Activated naive CD8-positive, alpha-beta T cell treated with anti-CD3 and anti-CD28 coated beads, Interleukin-2, amount 10 ng/mL, durations not matched to agents 7 days and 5 days (primary cell): ENCODE measurements at regions not wholly inside any gene's neighbourhood (a gene's known extent, or its start where the extent isn't known, plus 50 kb on each side); places are given as distances from the start of the nearest gene placed in this dataset.
A peak's percentile ranks its signal among the peaks of the same experiment; 100 is the strongest.

Experiments
- ATAC-seq: fragments of 150-1000 bp; cut with Tn5 transposase; one replicate; pipeline ENCODE4 v1.10.0; 2021; ENCODE audit warnings: low read depth, moderate library complexity
- POLR2A ChIA-PET: fragments of 350-600 bp; sonication (Branson Sonifier 250); formaldehyde crosslinking; loops from one replicate; lab custom pipeline; 2021; ENCODE audit warnings: antibody characterized with exemption; lab: Charles Lee
- DNase-seq: peaks from one replicate; pipeline ENCODE4 v3.0.0; 2021
- H3K27ac Mint-ChIP-seq: one replicate; pipeline ENCODE4 v1.8.0; 2022; ENCODE audit warnings: mild to moderate bottlenecking, mixed read lengths
- H3K27me3 Mint-ChIP-seq: one replicate; pipeline ENCODE4 v1.8.0; 2022; ENCODE audit warnings: mild to moderate bottlenecking, moderate library complexity, mixed read lengths
- H3K36me3 Mint-ChIP-seq: one replicate; pipeline ENCODE4 v1.8.0; 2021; ENCODE audit warnings: mild to moderate bottlenecking, mixed read lengths
- H3K4me1 Mint-ChIP-seq: one replicate; pipeline ENCODE4 v1.8.0; 2021; ENCODE audit warnings: mixed read lengths
- H3K4me3 Mint-ChIP-seq: one replicate; pipeline ENCODE4 v1.8.0; 2022; ENCODE audit warnings: mild to moderate bottlenecking, moderate library complexity, mixed read lengths
- H3K9me3 Mint-ChIP-seq: one replicate; pipeline ENCODE4 v1.8.0; 2021; ENCODE audit warnings: mixed read lengths

DNA sequence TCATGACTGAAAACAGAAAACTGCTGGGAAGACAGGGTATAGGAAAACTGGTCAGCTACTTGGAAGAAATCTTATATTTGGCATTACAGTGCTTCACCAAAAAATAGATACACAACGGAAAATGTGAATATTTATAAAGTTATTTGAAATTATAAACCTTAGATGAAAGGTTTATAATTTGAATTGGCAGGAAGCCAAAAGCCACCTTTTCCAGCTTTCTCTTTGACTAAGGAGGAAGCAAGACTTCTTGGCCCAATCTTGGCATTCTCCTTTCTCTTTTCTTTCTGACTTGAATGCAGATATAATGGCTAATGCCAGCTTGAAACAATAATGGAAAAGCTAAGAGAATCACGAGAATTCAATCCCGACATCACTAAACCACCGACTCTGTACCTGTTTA is 196.5 kb upstream of the PIK3C3 start:
- POLR2A ChIA-PET: no interaction called here
- Mint-ChIP-seq H3K4me1 (no peaks in the 10 kb centered on the region), H3K27ac (no peak overlapping the region), H3K9me3 (no peaks in the 10 kb centered on the region), H3K4me3 (no peak overlapping the region), H3K36me3 (no peaks in the 10 kb centered on the region), H3K27me3 (no peaks in the 10 kb centered on the region)
- ATAC-seq: no peak
- no peak for DNase-seq

DNA sequence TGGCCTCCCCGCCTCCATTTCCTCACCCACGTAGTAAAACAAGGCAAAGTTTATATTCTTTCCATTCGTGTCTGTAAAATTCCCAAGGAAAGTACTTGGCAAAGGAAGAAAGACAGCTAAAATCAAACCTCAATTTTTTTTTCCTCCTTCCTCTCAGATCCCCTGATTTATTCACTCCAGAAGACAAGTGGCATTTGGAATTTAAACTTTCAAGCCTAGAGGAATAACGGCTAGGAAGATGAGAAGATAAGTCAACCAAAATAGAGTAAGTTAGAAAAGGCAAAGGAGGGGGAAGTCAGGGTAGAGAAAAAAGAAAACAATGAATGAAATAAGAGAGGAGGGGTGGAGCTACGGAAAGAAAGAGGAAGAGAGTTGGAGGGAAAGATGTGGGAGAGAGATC is 198.9 kb upstream of the PIK3C3 start:
- no peak for ATAC-seq
- H3K27ac Mint-ChIP-seq: no peak overlapping the region
- H3K4me1 Mint-ChIP-seq: no peaks in the 10 kb centered on the region
- H3K36me3 Mint-ChIP-seq: no peaks in the 10 kb centered on the region
- POLR2A ChIA-PET: no interaction called here
- no peaks in the 10 kb centered on the region for H3K27me3 Mint-ChIP-seq
- no peak overlapping the region for H3K4me3 Mint-ChIP-seq
- H3K9me3 Mint-ChIP-seq: no peaks in the 10 kb centered on the region
- no peak for DNase-seq

DNA sequence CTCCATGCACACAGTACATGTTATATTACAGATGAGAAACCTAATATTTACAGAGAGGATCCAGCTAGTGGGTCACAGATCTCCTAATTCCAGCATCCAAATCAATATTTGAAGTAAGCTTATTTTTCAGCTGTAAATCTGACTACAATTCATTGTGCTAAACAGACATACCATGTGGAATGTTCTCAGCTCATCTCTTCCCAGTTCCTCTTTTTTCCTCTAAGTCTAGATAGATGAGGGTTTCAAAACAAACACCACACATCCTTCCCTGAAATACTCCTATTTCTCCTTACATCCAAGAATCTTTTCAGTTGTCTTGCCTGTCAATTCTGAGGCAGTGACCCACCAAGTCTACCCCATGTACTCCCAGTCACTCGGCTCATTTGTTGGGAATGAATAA is 200.7 kb upstream of the PIK3C3 start:
- Mint-ChIP-seq H3K36me3 (no peaks in the 10 kb centered on the region), H3K4me3 (no peak overlapping the region), H3K27ac (no peak overlapping the region), H3K27me3 (no peaks in the 10 kb centered on the region), H3K4me1 (no peaks in the 10 kb centered on the region), H3K9me3 (no peaks in the 10 kb centered on the region)
- ATAC-seq (no peak), DNase-seq (no peak)
- POLR2A ChIA-PET: no interaction called here

DNA sequence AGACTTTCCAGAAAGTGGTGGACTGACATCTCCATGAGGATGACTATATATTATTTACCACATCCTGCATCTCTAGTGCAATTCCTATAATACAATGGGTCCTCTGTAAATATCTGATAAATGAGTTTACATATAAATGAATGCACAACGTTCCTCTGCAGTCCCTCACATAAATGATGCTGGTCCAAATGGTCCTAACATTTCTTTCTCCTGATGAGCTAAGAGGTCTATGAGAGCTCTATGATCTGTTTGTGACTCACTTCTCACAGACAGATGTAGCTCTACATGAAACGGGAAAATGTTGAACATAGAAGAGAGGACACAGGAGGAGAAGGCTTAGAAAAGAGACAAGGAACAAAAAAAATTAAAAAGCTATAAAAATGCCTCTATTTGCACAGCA is 201.2 kb upstream of the PIK3C3 start:
- Mint-ChIP-seq H3K4me1 (no peaks in the 10 kb centered on the region), H3K27ac (no peak overlapping the region), H3K27me3 (no peaks in the 10 kb centered on the region), H3K4me3 (no peak overlapping the region), H3K9me3 (no peaks in the 10 kb centered on the region), H3K36me3 (no peaks in the 10 kb centered on the region)
- DNase-seq (no peak), ATAC-seq (no peak)
- POLR2A ChIA-PET: no interaction called here

DNA sequence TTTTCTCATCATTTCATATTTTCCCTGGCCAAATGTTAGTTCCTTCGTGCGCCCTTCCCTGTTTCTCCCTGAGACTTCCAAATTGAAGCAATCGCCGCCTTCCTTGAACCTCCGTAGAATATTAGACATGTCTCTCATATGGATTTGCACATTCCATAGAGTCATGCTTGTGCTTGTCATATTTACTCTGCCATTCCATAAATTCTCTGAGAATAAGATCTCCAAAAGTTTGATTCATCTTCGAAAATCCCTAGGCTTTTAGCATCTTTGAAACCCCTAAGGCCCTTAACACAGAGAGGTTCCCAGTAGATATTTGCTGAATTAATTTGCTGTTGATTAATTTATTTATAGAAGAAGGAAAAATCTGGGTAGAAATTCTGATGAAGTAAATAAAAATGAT is 202.2 kb upstream of the PIK3C3 start:
- Mint-ChIP-seq H3K36me3 (no peaks in the 10 kb centered on the region), H3K9me3 (no peaks in the 10 kb centered on the region), H3K27ac (no peak overlapping the region), H3K4me3 (no peak overlapping the region), H3K4me1 (no peaks in the 10 kb centered on the region), H3K27me3 (no peaks in the 10 kb centered on the region)
- ATAC-seq (no peak), DNase-seq (no peak)
- POLR2A ChIA-PET: no interaction called here

DNA sequence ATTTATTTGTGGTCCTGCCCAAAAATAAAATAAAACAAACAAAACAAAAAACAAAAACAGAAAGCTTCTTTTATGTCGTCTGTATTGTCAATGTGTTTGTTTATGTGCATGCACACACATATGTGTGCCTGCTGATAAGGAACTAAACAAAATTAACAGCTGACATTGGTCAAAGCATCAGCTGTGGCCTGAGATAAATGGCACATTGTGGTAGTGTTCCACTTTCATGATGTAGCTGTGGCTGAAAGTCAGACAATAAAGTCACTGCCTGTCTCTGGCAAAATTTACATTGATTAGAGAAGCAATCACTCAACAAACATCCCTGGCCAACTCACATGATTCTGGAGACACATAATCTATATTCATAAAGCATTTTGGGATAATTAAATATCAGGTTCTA is 203.4 kb upstream of the PIK3C3 start:
- no peak overlapping the region for H3K4me3 Mint-ChIP-seq
- no peaks in the 10 kb centered on the region for H3K4me1 Mint-ChIP-seq
- no peak overlapping the region for H3K27ac Mint-ChIP-seq
- no peaks in the 10 kb centered on the region for H3K9me3 Mint-ChIP-seq
- no peaks in the 10 kb centered on the region for H3K36me3 Mint-ChIP-seq
- POLR2A ChIA-PET: no interaction called here
- no peaks in the 10 kb centered on the region for H3K27me3 Mint-ChIP-seq
- ATAC-seq: no peak
- no peak for DNase-seq

DNA sequence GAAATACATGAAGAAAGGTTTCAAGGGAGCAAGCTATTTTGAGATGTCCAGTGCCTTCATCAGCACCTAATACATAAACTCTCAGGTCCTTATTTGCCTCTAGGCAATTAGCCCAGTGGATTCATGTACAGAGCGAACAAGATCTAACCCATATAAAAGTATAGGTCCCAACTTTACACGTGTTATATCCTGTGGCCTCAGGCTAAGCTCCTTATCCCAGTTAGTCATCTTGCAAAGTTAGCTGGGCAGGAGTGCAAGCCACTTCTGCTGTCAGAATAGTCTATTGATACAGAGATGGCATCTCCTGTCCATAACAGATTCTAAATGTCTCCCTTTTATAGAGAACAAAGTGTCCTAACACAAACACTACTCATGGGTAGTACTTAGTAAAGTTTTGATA is 203.9 kb upstream of the PIK3C3 start:
- no peaks in the 10 kb centered on the region for H3K4me1 Mint-ChIP-seq
- no peaks in the 10 kb centered on the region for H3K27me3 Mint-ChIP-seq
- ATAC-seq: no peak
- DNase-seq: no peak
- no peaks in the 10 kb centered on the region for H3K36me3 Mint-ChIP-seq
- POLR2A ChIA-PET: no interaction called here
- no peaks in the 10 kb centered on the region for H3K9me3 Mint-ChIP-seq
- no peak overlapping the region for H3K4me3 Mint-ChIP-seq
- H3K27ac Mint-ChIP-seq: no peak overlapping the region

DNA sequence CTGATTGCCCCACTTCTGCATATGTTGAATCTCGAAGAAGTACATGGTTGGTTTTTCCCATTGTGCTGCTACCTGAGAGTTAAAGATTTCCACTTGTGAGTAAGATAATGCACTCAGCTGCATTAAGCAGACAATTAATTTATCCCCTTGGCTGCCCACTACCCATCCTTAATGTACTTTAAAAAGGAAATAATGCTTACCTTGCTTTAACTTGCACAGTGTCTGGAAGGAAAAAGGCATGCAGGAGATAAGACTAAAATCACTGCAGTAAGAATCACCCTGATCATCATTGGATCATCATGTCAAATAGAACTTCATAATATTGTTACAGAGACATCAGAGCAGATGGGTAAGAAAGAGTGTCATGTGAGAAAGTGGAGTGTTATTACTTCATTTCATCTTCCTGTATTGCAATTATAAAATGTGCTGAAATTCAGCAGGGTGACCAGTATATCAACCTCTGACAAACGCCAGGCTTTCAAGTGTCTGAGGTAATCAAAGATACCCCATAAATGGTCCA is 207.3 kb upstream of the PIK3C3 start:
- Mint-ChIP-seq H3K36me3 (no peaks in the 10 kb centered on the region), H3K4me3 (no peak overlapping the region), H3K4me1 (no peaks in the 10 kb centered on the region), H3K27me3 (no peaks in the 10 kb centered on the region), H3K9me3 (no peaks in the 10 kb centered on the region), H3K27ac (no peak overlapping the region)
- no peak for ATAC-seq
- POLR2A ChIA-PET: no interaction called here
- no peak for DNase-seq

DNA sequence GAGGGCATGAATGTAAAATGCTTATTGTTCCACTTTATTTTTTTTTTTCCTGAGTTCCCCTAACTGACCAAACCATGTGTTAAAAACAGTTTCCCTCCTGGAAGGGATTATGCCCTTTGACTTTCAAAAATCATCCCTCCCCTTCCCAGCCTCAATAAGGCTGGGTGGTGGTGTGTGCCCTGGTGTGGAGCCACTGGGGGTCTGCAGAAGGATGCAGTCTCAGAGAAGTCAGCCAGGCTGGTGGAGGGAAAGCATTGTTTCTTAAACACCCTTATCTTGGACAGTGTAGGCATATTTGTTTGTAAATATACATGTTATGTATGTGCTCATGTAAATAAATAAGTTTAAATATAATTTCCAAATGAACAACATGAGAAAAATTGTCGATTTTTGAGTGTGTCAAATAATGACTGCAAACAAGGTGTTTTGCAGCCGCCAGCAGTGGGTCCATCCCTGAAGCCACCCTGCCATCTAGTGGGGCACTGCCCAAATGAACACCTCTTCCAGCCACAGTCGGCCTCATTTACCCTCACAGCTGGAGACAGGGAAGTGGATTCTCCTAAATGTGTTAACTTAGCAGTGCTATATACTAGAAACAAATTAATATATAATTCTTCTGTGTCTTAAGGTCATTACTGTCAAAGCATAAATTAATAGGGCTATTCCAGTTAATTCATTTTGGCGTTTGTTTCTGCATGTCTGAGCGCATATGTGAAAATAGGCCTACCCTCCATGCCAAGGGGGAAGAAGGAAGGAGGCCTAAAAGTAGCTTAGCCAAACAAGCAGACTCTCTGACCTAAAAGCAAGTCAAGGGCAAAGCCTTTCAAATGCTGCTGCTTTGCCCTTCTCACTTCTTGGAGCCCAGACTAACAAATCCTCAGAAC is 209.6 kb upstream of the PIK3C3 start:
- no peak overlapping the region for H3K4me3 Mint-ChIP-seq
- H3K36me3 Mint-ChIP-seq: no peaks in the 10 kb centered on the region
- peak; percentile 28 for DNase-seq
- no peaks in the 10 kb centered on the region for H3K27me3 Mint-ChIP-seq
- ATAC-seq: no peak
- no peaks in the 10 kb centered on the region for H3K9me3 Mint-ChIP-seq
- H3K27ac Mint-ChIP-seq: no peak overlapping the region
- no peaks in the 10 kb centered on the region for H3K4me1 Mint-ChIP-seq
- POLR2A ChIA-PET: no interaction called here

DNA sequence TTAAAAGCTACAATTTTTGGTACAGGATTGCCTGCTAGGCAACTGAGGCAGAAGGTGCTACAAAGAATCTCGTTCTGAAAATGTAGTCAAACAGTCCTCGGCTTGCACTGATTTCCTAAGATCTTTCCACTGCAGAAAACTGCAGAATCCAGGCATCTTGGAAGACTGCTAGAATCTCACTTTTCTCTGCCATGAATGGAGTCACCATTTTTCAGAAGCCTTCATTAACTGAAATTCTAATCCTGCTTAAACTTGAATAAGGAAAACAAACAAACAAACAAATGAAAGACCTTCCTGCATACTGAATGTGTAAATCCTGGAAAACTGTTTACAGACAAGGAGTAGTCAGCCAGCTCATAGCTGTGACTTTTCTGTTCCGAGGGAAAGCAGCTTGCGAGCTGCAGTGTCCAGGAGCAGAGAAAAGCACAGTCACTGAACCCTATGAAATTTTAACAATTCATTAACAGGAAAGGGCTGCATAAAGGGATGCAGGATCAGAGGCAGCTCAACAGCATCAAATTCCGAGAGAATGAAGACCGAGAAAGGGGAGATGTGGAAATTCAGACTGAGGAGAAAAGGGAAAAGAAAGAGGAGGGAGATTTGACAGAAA is 210.5 kb upstream of the PIK3C3 start:
- H3K9me3 Mint-ChIP-seq: no peaks in the 10 kb centered on the region
- H3K27me3 Mint-ChIP-seq: no peaks in the 10 kb centered on the region
- H3K27ac Mint-ChIP-seq: no peak overlapping the region
- no peak overlapping the region for H3K4me3 Mint-ChIP-seq
- no peaks in the 10 kb centered on the region for H3K4me1 Mint-ChIP-seq
- H3K36me3 Mint-ChIP-seq: no peaks in the 10 kb centered on the region
- no peak for ATAC-seq
- POLR2A ChIA-PET: no interaction called here
- no peak for DNase-seq

DNA sequence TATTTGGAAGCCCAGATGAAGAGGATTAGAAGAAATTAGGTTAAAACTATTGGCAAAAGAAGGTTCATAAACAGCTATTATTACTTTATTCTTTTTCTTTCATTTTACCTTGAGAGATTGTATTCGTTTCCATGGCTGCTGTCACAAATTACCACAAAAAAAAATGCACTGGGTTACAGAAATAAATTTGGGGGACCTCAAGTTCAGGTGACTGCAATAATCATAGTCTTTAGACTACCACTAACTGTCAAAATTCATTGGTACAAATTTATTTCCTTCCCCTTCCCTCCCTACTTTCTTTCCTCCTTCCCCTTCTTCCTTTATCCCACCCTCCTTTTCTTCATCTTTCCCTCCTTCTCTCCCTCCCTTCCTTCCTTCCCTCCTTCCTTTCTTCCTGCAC is 217.8 kb upstream of the PIK3C3 start:
- POLR2A ChIA-PET: no interaction called here
- Mint-ChIP-seq H3K4me3 (no peak overlapping the region), H3K9me3 (no peaks in the 10 kb centered on the region), H3K4me1 (no peaks in the 10 kb centered on the region), H3K36me3 (no peaks in the 10 kb centered on the region), H3K27ac (no peak overlapping the region), H3K27me3 (no peaks in the 10 kb centered on the region)
- DNase-seq: no peak
- ATAC-seq: no peak

DNA sequence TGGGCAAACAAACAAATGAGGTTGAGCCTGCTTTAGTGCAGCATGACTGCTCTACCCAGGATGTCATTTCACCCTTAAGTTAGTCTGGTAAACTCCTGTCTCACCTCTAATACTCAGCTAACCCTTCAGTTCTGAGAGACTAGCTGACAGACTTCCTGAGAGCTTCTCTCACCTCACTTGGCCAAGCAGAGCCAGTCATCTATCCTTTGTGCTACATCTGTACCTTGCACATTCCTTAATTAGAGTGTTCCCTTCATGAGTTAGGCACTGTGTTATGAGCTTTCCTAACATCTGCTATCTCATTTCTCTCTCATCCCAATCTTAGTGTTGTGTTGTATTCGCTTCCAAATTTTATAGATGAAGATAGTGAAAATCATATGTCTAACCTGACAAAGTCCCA is 220.1 kb upstream of the PIK3C3 start:
- Mint-ChIP-seq H3K36me3 (no peaks in the 10 kb centered on the region), H3K4me3 (no peak overlapping the region), H3K27me3 (no peaks in the 10 kb centered on the region), H3K9me3 (no peaks in the 10 kb centered on the region), H3K27ac (no peak overlapping the region), H3K4me1 (no peaks in the 10 kb centered on the region)
- POLR2A ChIA-PET: no interaction called here
- no peak for DNase-seq
- ATAC-seq: no peak

DNA sequence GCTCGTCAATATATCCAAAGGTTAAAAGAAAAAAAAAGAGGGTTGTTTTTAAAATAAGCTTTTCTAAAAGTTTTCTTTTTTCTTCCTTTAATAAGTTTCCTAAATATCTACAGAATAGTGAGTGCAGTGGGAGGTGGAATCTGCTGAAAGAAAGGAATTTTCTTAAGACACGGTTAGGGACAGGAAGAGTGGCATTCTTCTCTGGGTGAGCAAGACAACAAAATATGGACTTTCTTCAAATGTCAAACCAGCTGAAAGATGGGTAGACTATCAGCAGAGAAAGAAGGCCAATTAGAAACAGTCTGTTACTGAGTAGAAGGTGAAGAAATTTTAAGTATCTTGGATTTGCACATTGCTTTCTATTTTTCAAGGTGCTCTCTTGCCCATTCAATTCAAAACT is 222.7 kb upstream of the PIK3C3 start:
- Mint-ChIP-seq H3K36me3 (no peaks in the 10 kb centered on the region), H3K9me3 (no peaks in the 10 kb centered on the region), H3K4me1 (no peaks in the 10 kb centered on the region), H3K27me3 (no peaks in the 10 kb centered on the region), H3K4me3 (no peak overlapping the region), H3K27ac (no peak overlapping the region)
- DNase-seq (no peak), ATAC-seq (no peak)
- POLR2A ChIA-PET: no interaction called here

DNA sequence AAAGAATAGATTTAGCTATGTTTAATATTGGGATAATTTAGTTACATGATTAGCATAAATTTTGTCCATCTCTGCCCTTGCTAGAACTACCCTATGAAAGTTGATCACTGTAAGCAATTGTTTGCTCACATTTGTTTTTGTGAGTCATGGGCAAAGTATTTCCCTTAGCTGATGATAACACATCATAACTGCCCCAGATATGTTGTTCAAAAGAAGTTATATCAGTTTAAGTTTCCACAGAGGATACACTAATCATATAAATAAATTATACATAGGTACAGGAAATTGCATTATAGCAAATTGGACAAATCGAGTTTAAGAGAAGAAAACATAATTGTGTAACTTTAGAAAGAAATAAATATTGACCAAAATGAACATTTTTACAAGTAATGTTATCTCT is 223.2 kb upstream of the PIK3C3 start:
- Mint-ChIP-seq H3K27me3 (no peaks in the 10 kb centered on the region), H3K27ac (no peak overlapping the region), H3K9me3 (no peaks in the 10 kb centered on the region), H3K36me3 (no peaks in the 10 kb centered on the region), H3K4me3 (no peak overlapping the region), H3K4me1 (no peaks in the 10 kb centered on the region)
- DNase-seq (no peak), ATAC-seq (no peak)
- POLR2A ChIA-PET: no interaction called here
